Cardiac muscle cell (in vitro differentiated cells and primary cell): ENCODE measurements at regions not wholly inside any gene's neighbourhood (a gene's known extent, or its start where the extent isn't known, plus 50 kb on each side); places are given as distances from the start of the nearest gene placed in this dataset.
"Not testable (repeated sequence)": the region's sequence is repeated elsewhere in the genome, so short reads cannot be mapped to it uniquely, and the experiment has no call there.

Experiments
- DNase-seq, 2 donors: peaks; one replicate each; pipeline versions ENCODE4 v3.0.0 to v3.0.0-alpha.2; 2010 to 2017; ENCODE audit warnings: low read depth in 1 of 2, low spot score in 1 of 2
- H3K27ac ChIP-seq: fragments of 200-600 bp; sonication (generic); 2 replicates; pipeline ENCODE4 v1.5.1; 2016
- H3K27me3 ChIP-seq: fragments of 200-600 bp; sonication (generic); 2 replicates; pipeline ENCODE4 v1.6.0; 2016; ENCODE audit warnings: control low read depth
- H3K36me3 ChIP-seq: fragments of 200-600 bp; sonication (generic); 2 replicates; pipeline ENCODE4 v1.5.1; 2016; ENCODE audit warnings: control low read depth
- H3K4me1 ChIP-seq: fragments of 200-600 bp; sonication (generic); 2 replicates; pipeline ENCODE4 v1.8.1; 2017; ENCODE audit warnings: low read depth, mild to moderate bottlenecking, mixed run types
- H3K4me3 ChIP-seq: fragments of 200-600 bp; sonication (generic); 2 replicates; pipeline ENCODE4 v1.5.1; 2016; ENCODE audit warnings: mild to moderate bottlenecking
- H3K9me3 ChIP-seq: fragments of 200-600 bp; sonication (generic); 2 replicates; pipeline ENCODE4 v1.5.1; 2017; ENCODE audit warnings: low read depth, mild to moderate bottlenecking, control low read depth
- CTCF ChIP-seq: IDR thresholded peaks from 2 replicates; pipeline ENCODE4 v1.5.1; 2012; ENCODE audit warnings: low read depth, mild to moderate bottlenecking, low read length

- Histone ChIP-seq H3K9me3 (no peaks in the 10 kb centered on the region), H3K27ac (no peak overlapping the region), H3K4me3 (no peak overlapping the region), H3K36me3 (no peaks in the 10 kb centered on the region), H3K4me1 (peaks cover 9% of the 10 kb centered on the region), H3K27me3 (no peaks in the 10 kb centered on the region)
- no peak for DNase-seq
- TF ChIP-seq CTCF, result no peak
Measured at GRCh38 chr4:124990398-124990797, 277.9 kb upstream of the ANKRD50 start.

GRCh38 chr4:124980276-124980752, 267.8 kb upstream of the ANKRD50 start:
- DNase-seq, result peak; percentile 26 to 71
- Histone ChIP-seq H3K9me3 (no peaks in the 10 kb centered on the region), H3K4me3 (no peak overlapping the region), H3K4me1 (peaks cover 18% of the 10 kb centered on the region), H3K27ac (no peak overlapping the region), H3K27me3 (no peaks in the 10 kb centered on the region), H3K36me3 (no peaks in the 10 kb centered on the region)
- no peak for TF ChIP-seq CTCF

GRCh38 chr4:124978536-124978935, 266.0 kb upstream of the ANKRD50 start:
- DNase-seq, result peak in 1 of 2 donors; percentile 4
- H3K27me3 ChIP-seq, H3K4me3 ChIP-seq: not testable (repeated sequence)

GRCh38 chr4:124977045-124977444, 264.5 kb upstream of the ANKRD50 start:
- TF ChIP-seq CTCF, result no peak
- no peak for DNase-seq
- no peaks in the 10 kb centered on the region for H3K9me3 ChIP-seq
- no peaks in the 10 kb centered on the region for H3K27me3 ChIP-seq
- H3K36me3 ChIP-seq, result no peaks in the 10 kb centered on the region
- no peak overlapping the region for H3K27ac ChIP-seq
- H3K4me3 ChIP-seq, result no peak overlapping the region
- H3K4me1 ChIP-seq, result peaks cover 26% of the 10 kb centered on the region

More at GRCh38 chr4:124978536-124978935, 266.0 kb upstream of the ANKRD50 start:
- H3K36me3 ChIP-seq, H3K27ac ChIP-seq, H3K9me3 ChIP-seq: not testable (repeated sequence)
- H3K4me1 ChIP-seq, result peaks cover 22% of the 10 kb centered on the region

GRCh38 chr4:124974152-124974551, 261.6 kb upstream of the ANKRD50 start:
- DNase-seq, result no peak
- TF ChIP-seq CTCF, result no peak

GRCh38 chr4:124973716-124974115, 261.2 kb upstream of the ANKRD50 start:
- H3K36me3 ChIP-seq, result no peaks in the 10 kb centered on the region
- no peak overlapping the region for H3K4me3 ChIP-seq
- H3K9me3 ChIP-seq, result no peaks in the 10 kb centered on the region
- TF ChIP-seq CTCF, result no peak
- H3K4me1 ChIP-seq, result peaks cover 22% of the 10 kb centered on the region
- H3K27ac ChIP-seq, result no peak overlapping the region
- DNase-seq, result no peak
- no peaks in the 10 kb centered on the region for H3K27me3 ChIP-seq

More at GRCh38 chr4:124974152-124974551, 261.6 kb upstream of the ANKRD50 start:
- Histone ChIP-seq H3K36me3 (no peaks in the 10 kb centered on the region), H3K9me3 (no peaks in the 10 kb centered on the region), H3K27ac (no peak overlapping the region), H3K4me1 (peaks cover 22% of the 10 kb centered on the region), H3K27me3 (no peaks in the 10 kb centered on the region), H3K4me3 (no peak overlapping the region)
